Lower lobe of right lung (tissue), 2 donors: ENCODE measurements at regions not wholly inside any gene's neighbourhood (a gene's known extent, or its start where the extent isn't known, plus 50 kb on each side); places are given as distances from the start of the nearest gene placed in this dataset.
A peak's percentile ranks its signal among the peaks of the same experiment; 100 is the strongest.
"Not testable (repeated sequence)": the region's sequence is repeated elsewhere in the genome, so short reads cannot be mapped to it uniquely, and the experiment has no call there.

Experiments
- ATAC-seq, 2 donors: fragments of 200-7000 bp; cut with Tn5 transposase; one replicate each; pipeline ENCODE4 v1.9.1; 2020 to 2022; ENCODE audit warnings: mild to moderate bottlenecking in 2 of 2, moderate library complexity in 2 of 2
- DNase-seq: peaks from one replicate; pipeline ENCODE4 v3.0.0-alpha.2; 2020
- H3K27ac ChIP-seq: fragments of 200-600 bp; one replicate; pipeline ENCODE4 v1.8.0; 2022
- H3K27me3 ChIP-seq: fragments of 200-600 bp; one replicate; pipeline ENCODE4 v1.8.0; 2022; ENCODE audit warnings: low read depth
- H3K36me3 ChIP-seq: fragments of 200-600 bp; one replicate; pipeline ENCODE4 v1.8.0; 2022; ENCODE audit warnings: mild to moderate bottlenecking
- H3K4me1 ChIP-seq: fragments of 200-600 bp; one replicate; pipeline ENCODE4 v1.8.0; 2022
- H3K4me3 ChIP-seq: fragments of 200-600 bp; one replicate; pipeline ENCODE4 v1.8.0; 2022; ENCODE audit warnings: mild to moderate bottlenecking
- H3K9me3 ChIP-seq: fragments of 200-600 bp; one replicate; pipeline ENCODE4 v1.8.0; 2022
- intact Hi-C: fragments of 100-400 bp; cut with DNase I; formaldehyde crosslinking; loops from one replicate; pipeline ENCODE4 v1.11.0; 2022
- TF ChIP-seq, protein P1 (sequence below): fragments of 200-600 bp; IDR thresholded peaks from one replicate; pipeline ENCODE4 v1.8.0; 2022; ENCODE audit warnings: antibody characterized with exemption, mild to moderate bottlenecking
- donor health status: DM: no; HTN: yes; CAD: no; lungs with severe emphysema.

DNA sequence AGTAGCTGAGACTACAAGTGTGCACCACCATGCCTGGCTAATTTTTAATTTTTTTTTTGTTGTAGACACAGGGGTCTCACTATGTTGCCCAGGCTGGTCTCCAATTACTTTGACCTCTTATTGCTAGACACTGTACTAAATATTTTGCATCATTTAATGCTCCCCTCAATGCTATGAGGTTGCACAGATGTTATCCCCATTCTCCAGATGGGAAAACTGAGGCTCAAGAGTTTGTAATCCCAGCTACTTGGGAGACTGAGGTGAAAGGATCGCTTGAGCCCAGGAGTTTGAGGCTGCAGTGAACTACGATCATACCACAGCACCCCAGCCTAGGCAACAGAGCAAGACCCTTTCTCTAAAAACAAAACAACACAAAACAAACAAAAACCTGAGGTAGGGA is 443.3 kb upstream of the C16orf82 start:
- Histone ChIP-seq H3K4me1 (no peaks in the 10 kb centered on the region), H3K27ac (no peak overlapping the region), H3K27me3 (no peaks in the 10 kb centered on the region), H3K4me3 (no peak overlapping the region), H3K9me3 (no peaks in the 10 kb centered on the region), H3K36me3 (no peaks in the 10 kb centered on the region)
- no peak for DNase-seq
- ATAC-seq, result no peak
- intact Hi-C loops, result no loop called here
- TF ChIP-seq, protein P1, sequence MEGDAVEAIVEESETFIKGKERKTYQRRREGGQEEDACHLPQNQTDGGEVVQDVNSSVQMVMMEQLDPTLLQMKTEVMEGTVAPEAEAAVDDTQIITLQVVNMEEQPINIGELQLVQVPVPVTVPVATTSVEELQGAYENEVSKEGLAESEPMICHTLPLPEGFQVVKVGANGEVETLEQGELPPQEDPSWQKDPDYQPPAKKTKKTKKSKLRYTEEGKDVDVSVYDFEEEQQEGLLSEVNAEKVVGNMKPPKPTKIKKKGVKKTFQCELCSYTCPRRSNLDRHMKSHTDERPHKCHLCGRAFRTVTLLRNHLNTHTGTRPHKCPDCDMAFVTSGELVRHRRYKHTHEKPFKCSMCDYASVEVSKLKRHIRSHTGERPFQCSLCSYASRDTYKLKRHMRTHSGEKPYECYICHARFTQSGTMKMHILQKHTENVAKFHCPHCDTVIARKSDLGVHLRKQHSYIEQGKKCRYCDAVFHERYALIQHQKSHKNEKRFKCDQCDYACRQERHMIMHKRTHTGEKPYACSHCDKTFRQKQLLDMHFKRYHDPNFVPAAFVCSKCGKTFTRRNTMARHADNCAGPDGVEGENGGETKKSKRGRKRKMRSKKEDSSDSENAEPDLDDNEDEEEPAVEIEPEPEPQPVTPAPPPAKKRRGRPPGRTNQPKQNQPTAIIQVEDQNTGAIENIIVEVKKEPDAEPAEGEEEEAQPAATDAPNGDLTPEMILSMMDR, result no peak

DNA sequence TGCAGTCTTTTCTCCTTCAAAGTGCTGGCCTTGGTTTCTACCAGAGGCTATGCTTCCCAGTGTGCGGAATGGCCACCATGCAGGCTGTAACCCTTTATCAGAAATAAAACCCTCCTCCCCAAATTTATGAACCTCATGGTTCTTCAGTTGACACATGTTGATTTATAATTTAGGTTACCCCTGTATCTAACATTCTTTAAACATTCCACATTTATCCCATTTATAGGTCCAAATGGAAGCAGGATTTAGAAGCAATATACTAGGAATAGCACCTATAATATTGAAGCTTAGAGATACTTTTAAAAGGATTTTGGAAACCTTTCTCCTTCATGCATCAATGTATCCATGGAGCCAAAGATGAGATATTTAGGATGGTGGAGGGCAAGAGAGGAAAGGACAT is 438.8 kb upstream of the C16orf82 start:
- H3K4me3 ChIP-seq, result no peak overlapping the region
- no peak for DNase-seq
- TF ChIP-seq, protein P1, result no peak
- ATAC-seq, result no peak
- no peaks in the 10 kb centered on the region for H3K4me1 ChIP-seq
- no peaks in the 10 kb centered on the region for H3K36me3 ChIP-seq
- intact Hi-C loops, result no loop called here
- H3K27me3 ChIP-seq, result no peaks in the 10 kb centered on the region
- peaks cover 4% of the 10 kb centered on the region for H3K9me3 ChIP-seq
- H3K27ac ChIP-seq, result no peak overlapping the region

DNA sequence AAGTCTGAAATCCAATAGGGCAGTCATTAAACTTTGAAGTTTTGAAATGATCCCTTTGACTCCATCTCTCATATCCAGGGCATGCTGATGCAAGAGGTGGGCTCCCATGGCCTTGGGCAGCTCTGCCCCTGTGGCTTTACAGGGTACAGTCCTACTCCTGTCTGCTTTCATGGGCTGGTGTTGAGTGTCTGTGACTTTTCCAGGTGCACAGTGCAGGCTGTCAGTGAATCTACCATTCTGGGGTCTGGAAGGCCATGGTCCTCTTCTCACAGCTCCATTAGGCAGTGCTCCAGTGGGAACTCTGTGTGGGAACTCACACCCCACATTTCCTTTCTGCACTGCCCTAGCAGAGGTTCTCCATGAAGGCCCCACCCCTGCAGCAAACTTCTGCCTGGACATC is 435.4 kb upstream of the C16orf82 start:
- H3K27ac ChIP-seq, intact Hi-C loops, ATAC-seq: not testable (repeated sequence)

DNA sequence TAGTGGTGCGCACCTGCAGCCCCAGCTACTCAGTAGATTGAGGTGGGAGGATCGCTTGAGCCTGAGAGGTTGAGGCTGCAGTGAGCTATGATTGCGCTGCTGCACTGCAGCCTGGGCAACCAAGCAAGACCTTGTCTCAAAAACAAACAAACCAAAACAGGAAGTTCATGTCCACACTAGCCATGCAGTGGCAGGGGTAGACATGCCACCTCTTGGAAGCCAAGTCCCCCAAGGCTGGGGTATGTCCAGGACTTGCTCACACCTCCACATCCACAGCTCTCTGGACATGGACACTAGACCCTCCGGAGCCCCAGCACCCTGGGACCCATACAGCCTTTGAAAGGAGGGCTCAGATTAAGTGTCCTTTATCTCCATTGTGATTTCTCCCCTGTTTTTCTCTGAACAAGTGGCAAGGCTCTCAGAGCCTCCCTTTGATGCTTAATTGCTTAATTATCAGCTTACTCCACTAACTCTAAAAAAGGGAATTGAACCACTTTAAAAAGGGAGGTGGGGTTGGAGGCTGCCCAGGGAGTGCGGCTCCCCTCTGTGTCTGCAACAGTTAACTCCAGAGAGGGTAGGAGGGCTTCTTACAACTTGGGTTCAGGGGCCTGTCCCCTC is 424.6 kb upstream of the C16orf82 start:
- H3K27me3 ChIP-seq, result no peaks in the 10 kb centered on the region
- H3K27ac ChIP-seq, result no peak overlapping the region
- intact Hi-C loops, result no loop called here
- H3K4me3 ChIP-seq, result no peak overlapping the region
- H3K9me3 ChIP-seq, result no peaks in the 10 kb centered on the region
- DNase-seq, result no peak
- no peaks in the 10 kb centered on the region for H3K4me1 ChIP-seq
- TF ChIP-seq, protein P1, result no peak
- no peaks in the 10 kb centered on the region for H3K36me3 ChIP-seq
- ATAC-seq, result no peak

More for the DNA sequence above, 435.4 kb upstream of the C16orf82 start:
- H3K4me3 ChIP-seq, DNase-seq, H3K4me1 ChIP-seq, H3K36me3 ChIP-seq, H3K9me3 ChIP-seq, H3K27me3 ChIP-seq: not testable (repeated sequence)

DNA sequence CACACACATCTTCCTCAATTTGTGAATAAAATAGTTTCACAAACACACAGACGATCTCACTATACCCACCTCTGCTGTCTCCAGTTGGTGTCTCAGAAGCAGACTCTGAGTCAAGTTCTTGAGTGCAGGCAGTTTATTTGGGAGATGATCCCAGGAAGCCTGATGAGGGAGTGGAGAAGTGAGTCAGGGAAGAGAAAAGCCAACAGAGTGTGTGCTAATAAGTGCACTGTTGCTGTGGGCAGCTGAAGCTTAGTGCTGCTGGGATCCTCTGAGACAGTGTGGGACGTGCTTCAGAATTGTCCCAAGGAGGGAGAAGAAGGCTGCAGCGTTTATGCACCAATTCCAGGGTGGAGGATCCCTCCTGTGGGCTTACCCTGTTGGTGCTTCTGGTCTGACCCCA is 423.2 kb upstream of the C16orf82 start:
- H3K27me3 ChIP-seq, result no peaks in the 10 kb centered on the region
- no peaks in the 10 kb centered on the region for H3K9me3 ChIP-seq
- no peaks in the 10 kb centered on the region for H3K36me3 ChIP-seq
- ATAC-seq (no peak), DNase-seq (no peak)
- intact Hi-C loops, result no loop called here
- no peak overlapping the region for H3K27ac ChIP-seq
- H3K4me3 ChIP-seq, result no peak overlapping the region
- TF ChIP-seq, protein P1, result no peak
- no peaks in the 10 kb centered on the region for H3K4me1 ChIP-seq

DNA sequence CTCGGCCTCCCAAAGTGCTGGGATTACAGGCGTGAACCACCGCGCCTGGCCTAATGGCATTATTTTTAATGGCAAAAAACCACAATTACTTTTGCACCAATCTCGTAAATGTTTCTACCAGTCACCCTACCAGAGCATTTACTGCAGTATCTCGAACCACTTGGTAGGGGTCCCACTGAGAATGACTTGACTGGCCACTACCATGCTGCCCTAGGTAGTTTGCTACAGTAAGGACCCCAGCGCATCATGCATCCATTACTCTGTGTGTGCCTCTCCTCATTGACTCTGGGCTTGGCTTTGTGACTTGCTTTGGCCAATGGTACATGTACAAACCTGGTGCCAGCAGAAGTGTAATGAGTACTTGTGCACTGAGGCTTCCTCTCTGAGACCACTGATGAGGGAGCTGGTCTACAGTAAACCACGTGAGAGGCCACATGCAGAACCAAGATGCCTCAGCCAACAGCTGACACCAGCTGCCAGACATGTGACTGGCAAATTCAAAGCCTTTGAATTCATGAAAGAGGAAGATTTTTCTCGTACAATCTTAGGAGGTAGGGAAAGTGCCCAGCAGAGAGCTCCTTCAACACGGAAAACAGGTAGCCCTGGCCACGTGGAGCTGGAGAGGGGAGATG is 421.7 kb upstream of the C16orf82 start:
- H3K9me3 ChIP-seq, result no peaks in the 10 kb centered on the region
- no peak overlapping the region for H3K27ac ChIP-seq
- DNase-seq (no peak), ATAC-seq (peak in 1 of 2 donors; percentile 53)
- no peak overlapping the region for H3K4me3 ChIP-seq
- no peaks in the 10 kb centered on the region for H3K36me3 ChIP-seq
- no peaks in the 10 kb centered on the region for H3K4me1 ChIP-seq
- H3K27me3 ChIP-seq, result no peaks in the 10 kb centered on the region
- intact Hi-C loops, result no loop called here
- TF ChIP-seq, protein P1, result no peak
